PC-9 (cell line): ENCODE measurements at regions not wholly inside any gene's neighbourhood (a gene's known extent, or its start where the extent isn't known, plus 50 kb on each side); places are given as distances from the start of the nearest gene placed in this dataset.

Source experiments
- BruUV-seq: library from RNA; stranded (reverse); fragments of 400-500 nt; replicated peaks from 2 replicates; lab custom pipeline; 2021; lab: Mats Ljungman, UMichigan
- CTCF ChIA-PET: fragments of 300-600 bp; sonication (Branson Sonifier 250); formaldehyde crosslinking; loops from one replicate; lab custom pipeline; 2022; ENCODE audit warnings: antibody characterized with exemption; lab: Charles Lee
- POLR2A ChIA-PET: fragments of 300-600 bp; sonication (Branson Sonifier 250); formaldehyde crosslinking; loops from one replicate; lab custom pipeline; 2022; ENCODE audit warnings: antibody characterized with exemption; ENCODE audit not compliant: unreplicated experiment; lab: Charles Lee
- DNase-seq, 2 experiments: peaks; one replicate each; pipeline versions ENCODE4 v3.0.0 to v3.0.0-alpha.2; 2015 to 2022; ENCODE audit warnings: mixed read lengths in 1 of 2
- H2AFZ ChIP-seq: fragments of 200-600 bp; sonication (generic); 2 replicates; pipeline ENCODE4 v1.8.1; 2017; ENCODE audit warnings: antibody characterized with exemption
- H3F3A ChIP-seq: fragments of 200-600 bp; sonication (generic); 2 replicates; pipeline ENCODE4 v1.8.1; 2017; ENCODE audit warnings: antibody characterized with exemption, mild to moderate bottlenecking, low read depth; ENCODE audit not compliant: insufficient read depth
- H3K27ac ChIP-seq: fragments of 200-600 bp; sonication (generic); 2 replicates; pipeline ENCODE4 v1.6.1; 2016; ENCODE audit warnings: mixed run types
- H3K27me3 ChIP-seq: fragments of 200-600 bp; sonication (generic); 2 replicates; pipeline ENCODE4 v1.6.1; 2016; ENCODE audit warnings: low read depth, mixed run types; ENCODE audit not compliant: insufficient read depth
- H3K36me3 ChIP-seq: fragments of 200-600 bp; sonication (generic); 2 replicates; pipeline ENCODE4 v1.6.1; 2016; ENCODE audit warnings: low read depth, mixed run types
- H3K4me1 ChIP-seq: fragments of 200-600 bp; sonication (generic); replicated peaks from 2 replicates; pipeline ENCODE4 v1.6.1; 2016; ENCODE audit warnings: mixed run types; ENCODE audit not compliant: insufficient read depth
- H3K4me2 ChIP-seq: fragments of 200-600 bp; sonication (generic); 2 replicates; pipeline ENCODE4 v1.6.1; 2017; ENCODE audit warnings: mixed run types
- H3K4me3 ChIP-seq: fragments of 200-600 bp; sonication (generic); 2 replicates; pipeline ENCODE4 v1.6.1; 2016; ENCODE audit warnings: mixed run types
- H3K79me2 ChIP-seq: fragments of 200-600 bp; sonication (generic); 2 replicates; pipeline ENCODE4 v1.6.1; 2017; ENCODE audit warnings: low read depth, mixed run types
- H3K9me2 ChIP-seq: fragments of 200-600 bp; sonication (generic); 2 replicates; pipeline ENCODE4 v1.8.1; 2017; ENCODE audit warnings: mild to moderate bottlenecking; ENCODE audit not compliant: insufficient read depth
- H3K9me3 ChIP-seq: fragments of 200-600 bp; sonication (generic); 2 replicates; pipeline ENCODE4 v1.8.1; 2016; ENCODE audit warnings: low read depth; ENCODE audit not compliant: insufficient read depth
- H4K20me1 ChIP-seq: fragments of 200-600 bp; sonication (generic); 2 replicates; pipeline ENCODE4 v1.8.1; 2017; ENCODE audit not compliant: insufficient read depth
- EZH2 ChIP-seq: fragments of 200-600 bp; sonication (generic); IDR thresholded peaks from 2 replicates; pipeline ENCODE4 v1.8.0; 2017; ENCODE audit warnings: antibody characterized with exemption, low read depth
- intact Hi-C: fragments of 100-400 bp; cut with micrococcal nuclease; formaldehyde crosslinking; loops from one replicate; pipeline ENCODE4 v1.10.0; 2022; ENCODE audit not compliant: unreplicated experiment
- TF ChIP-seq, protein P1 (sequence below): fragments of 200-600 bp; sonication (generic); conservative IDR thresholded peaks from 2 replicates; pipeline ENCODE4 v1.6.1; 2017; ENCODE audit warnings: mixed run types, antibody characterized with exemption, mild to moderate bottlenecking, moderate library complexity

GRCh38 chr5:128836571-128836970 is 128.7 kb upstream of the SLC27A6 start:
- no peak overlapping the region for H3K4me3 ChIP-seq
- H2AFZ ChIP-seq = no peak overlapping the region
- H4K20me1 ChIP-seq = no peaks in the 10 kb centered on the region
- H3F3A ChIP-seq = no peaks in the 10 kb centered on the region
- intact Hi-C loops = no loop called here
- no peak for DNase-seq
- ChIA-PET CTCF (no interaction called here), POLR2A (no interaction called here)
- no peaks in the 10 kb centered on the region for H3K36me3 ChIP-seq
- no peaks in the 10 kb centered on the region for H3K9me2 ChIP-seq
- BruUV-seq = no TSS peak
- TF ChIP-seq, protein P1, sequence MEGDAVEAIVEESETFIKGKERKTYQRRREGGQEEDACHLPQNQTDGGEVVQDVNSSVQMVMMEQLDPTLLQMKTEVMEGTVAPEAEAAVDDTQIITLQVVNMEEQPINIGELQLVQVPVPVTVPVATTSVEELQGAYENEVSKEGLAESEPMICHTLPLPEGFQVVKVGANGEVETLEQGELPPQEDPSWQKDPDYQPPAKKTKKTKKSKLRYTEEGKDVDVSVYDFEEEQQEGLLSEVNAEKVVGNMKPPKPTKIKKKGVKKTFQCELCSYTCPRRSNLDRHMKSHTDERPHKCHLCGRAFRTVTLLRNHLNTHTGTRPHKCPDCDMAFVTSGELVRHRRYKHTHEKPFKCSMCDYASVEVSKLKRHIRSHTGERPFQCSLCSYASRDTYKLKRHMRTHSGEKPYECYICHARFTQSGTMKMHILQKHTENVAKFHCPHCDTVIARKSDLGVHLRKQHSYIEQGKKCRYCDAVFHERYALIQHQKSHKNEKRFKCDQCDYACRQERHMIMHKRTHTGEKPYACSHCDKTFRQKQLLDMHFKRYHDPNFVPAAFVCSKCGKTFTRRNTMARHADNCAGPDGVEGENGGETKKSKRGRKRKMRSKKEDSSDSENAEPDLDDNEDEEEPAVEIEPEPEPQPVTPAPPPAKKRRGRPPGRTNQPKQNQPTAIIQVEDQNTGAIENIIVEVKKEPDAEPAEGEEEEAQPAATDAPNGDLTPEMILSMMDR = no peak
- no peak for TF ChIP-seq EZH2
- no peaks in the 10 kb centered on the region for H3K27me3 ChIP-seq
- H3K4me2 ChIP-seq = no peak overlapping the region
- H3K9me3 ChIP-seq = no peaks in the 10 kb centered on the region; the same call in 1 of the 2 replicates
- no peak overlapping the region for H3K27ac ChIP-seq
- no peaks in the 10 kb centered on the region for H3K79me2 ChIP-seq
- H3K4me1 ChIP-seq = no peaks in the 10 kb centered on the region

GRCh38 chr5:128838623-128839022 is 126.7 kb upstream of the SLC27A6 start:
- H3K27me3 ChIP-seq = no peaks in the 10 kb centered on the region
- no peaks in the 10 kb centered on the region for H3K79me2 ChIP-seq
- no peaks in the 10 kb centered on the region for H3F3A ChIP-seq
- H3K4me1 ChIP-seq = no peaks in the 10 kb centered on the region
- H3K4me2 ChIP-seq = no peak overlapping the region
- no peak overlapping the region for H3K4me3 ChIP-seq
- no peaks in the 10 kb centered on the region; the same call in 1 of the 2 replicates for H3K9me3 ChIP-seq
- no peak overlapping the region for H2AFZ ChIP-seq
- CTCF ChIA-PET = no interaction called here
- intact Hi-C loops = no loop called here
- H4K20me1 ChIP-seq = no peaks in the 10 kb centered on the region
- POLR2A ChIA-PET = no interaction called here
- no peaks in the 10 kb centered on the region for H3K36me3 ChIP-seq
- BruUV-seq = no TSS peak
- H3K9me2 ChIP-seq = no peaks in the 10 kb centered on the region
- no peak for TF ChIP-seq EZH2
- TF ChIP-seq, protein P1 = no peak
- no peak overlapping the region for H3K27ac ChIP-seq
- no peak for DNase-seq

DNA sequence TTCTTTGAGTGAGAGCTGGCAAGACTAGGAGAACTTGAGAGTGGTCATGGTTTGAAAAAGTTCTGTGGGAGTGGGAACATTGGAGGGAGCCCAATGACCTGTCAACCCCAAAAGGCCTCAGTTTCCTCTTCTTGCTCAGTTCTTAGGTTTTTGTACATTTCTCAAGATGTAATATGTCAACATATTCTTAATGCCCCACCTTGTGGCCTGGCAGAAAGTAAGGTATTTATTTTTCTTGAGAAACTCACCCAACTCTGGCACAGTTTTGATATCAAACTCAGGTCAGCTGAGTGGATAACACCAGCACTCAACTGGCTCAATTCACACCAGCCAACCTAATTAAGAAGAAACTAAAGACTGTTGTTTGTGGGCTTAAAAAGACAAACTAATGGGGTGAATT is 123.0 kb upstream of the SLC27A6 start:
- no TSS peak for BruUV-seq
- DNase-seq = no peak
- Histone ChIP-seq H3K36me3 (no peaks in the 10 kb centered on the region), H3K9me3 (no peaks in the 10 kb centered on the region; the same call in 1 of the 2 replicates), H3K27me3 (no peaks in the 10 kb centered on the region), H3K4me2 (no peak overlapping the region), H3K4me1 (no peaks in the 10 kb centered on the region), H3K4me3 (no peak overlapping the region), H3K9me2 (no peaks in the 10 kb centered on the region), H3K27ac (no peak overlapping the region), H2AFZ (no peak overlapping the region), H4K20me1 (no peaks in the 10 kb centered on the region), H3K79me2 (no peaks in the 10 kb centered on the region), H3F3A (no peaks in the 10 kb centered on the region)
- TF ChIP-seq EZH2 = no peak
- ChIA-PET POLR2A (no interaction called here), CTCF (no interaction called here)
- intact Hi-C loops = loop anchor here (2.0 to 5.0 kb wide), 3 partner anchors 175 to 1095 kb away; no protein-coding TSS in a partner anchor
